Endothelial cell of umbilical vein (primary cell): ENCODE measurements at regions not wholly inside any gene's neighbourhood (a gene's known extent, or its start where the extent isn't known, plus 50 kb on each side); places are given as distances from the start of the nearest gene placed in this dataset.

Experiments used
- BruUV-seq: library from RNA; stranded (reverse); fragments of 400-500 nt; replicated peaks from 2 replicates; lab custom pipeline; 2021; lab: Mats Ljungman, UMichigan
- CTCF ChIA-PET: fragments of 300-600, 350-600 bp; sonication (Branson Sonifier 250); formaldehyde crosslinking; loops from one replicate; lab custom pipeline; 2021; ENCODE audit warnings: antibody characterized with exemption, inconsistent platforms; lab: Charles Lee
- POLR2A ChIA-PET: fragments of 300-600, 350-600 bp; sonication (Branson Sonifier 250); formaldehyde crosslinking; loops from one replicate; lab custom pipeline; 2021; ENCODE audit warnings: antibody characterized with exemption, inconsistent platforms; lab: Charles Lee
- DNase-seq: peaks from one replicate; pipeline ENCODE4 v3.0.0-alpha.2; 2011; ENCODE audit warnings: low read depth, low spot score
- FAIRE-seq: peaks from 2 replicates; lab custom pipeline; 2011; peaks lifted over from hg19 to GRCh38; lab: Jason Lieb, UNC
- H2AFZ ChIP-seq: 2 replicates; pipeline ENCODE4 v1.6.0; 2012; ENCODE audit warnings: low read depth, low read length, control low read depth, inconsistent platforms
- H3K27ac ChIP-seq: 2 replicates; pipeline ENCODE4 v1.5.1; 2011; ENCODE audit warnings: low read depth, mild to moderate bottlenecking, control low read depth, low read length, moderate library complexity; ENCODE audit not compliant: insufficient read depth
- H3K27me3 ChIP-seq, 2 experiments: 2 replicates each; pipeline versions ENCODE4 v1.6.0 to v1.6.1; 2011; ENCODE audit warnings: low read length in 2 of 2, mixed read lengths in 1 of 2; ENCODE audit not compliant: control insufficient read depth in 2 of 2, insufficient read depth in 2 of 2
- H3K36me3 ChIP-seq, 2 experiments: 2 replicates in 1 of 2; 3 replicates in 1 of 2; pipeline ENCODE4 v1.5.1; 2011; ENCODE audit warnings: low read length in 2 of 2, mild to moderate bottlenecking in 1 of 2, moderate library complexity in 1 of 2; ENCODE audit not compliant: control insufficient read depth in 2 of 2, insufficient read depth in 2 of 2; ENCODE audit errors: extremely low read depth in 1 of 2
- H3K4me1 ChIP-seq: 3 replicates; pipeline ENCODE4 v1.5.1; 2011; ENCODE audit warnings: mild to moderate bottlenecking, low read length; ENCODE audit not compliant: control insufficient read depth, insufficient read depth; ENCODE audit errors: extremely low read depth
- H3K4me2 ChIP-seq: 2 replicates; pipeline ENCODE4 v1.6.1; 2011; ENCODE audit warnings: low read length, control low read depth, mixed read lengths; ENCODE audit not compliant: insufficient read depth
- H3K4me3 ChIP-seq, 3 experiments: fragments of 200-600 bp in 1 of 3; sonication (generic), shearing (Covaris generic) in 1 of 3; replicated peaks in 1 of 3; 2 replicates each; pipeline ENCODE4 v1.5.1; 2011 to 2016; ENCODE audit warnings: control low read depth in 3 of 3, low read length in 3 of 3, mild to moderate bottlenecking in 2 of 3, inconsistent platforms in 1 of 3, low read depth in 1 of 3, moderate library complexity in 1 of 3; ENCODE audit not compliant: insufficient read depth in 1 of 3
- H3K79me2 ChIP-seq: 2 replicates; pipeline ENCODE4 v1.6.0; 2012; ENCODE audit warnings: low read length, inconsistent platforms; ENCODE audit not compliant: control insufficient read depth, insufficient read depth
- H3K9ac ChIP-seq: replicated peaks from 2 replicates; pipeline ENCODE3; 2011; ENCODE audit warnings: low read length, control low read depth; ENCODE audit not compliant: insufficient read depth; ENCODE audit errors: extremely low read depth
- H3K9me1 ChIP-seq: replicated peaks from 3 replicates; pipeline ENCODE4 v1.6.0; 2011; ENCODE audit warnings: mild to moderate bottlenecking, low read length; ENCODE audit not compliant: control insufficient read depth, insufficient read depth; ENCODE audit errors: extremely low read depth
- H3K9me3 ChIP-seq: replicated peaks from 2 replicates; pipeline ENCODE4 v1.5.1; 2012; ENCODE audit warnings: low read length, inconsistent platforms; ENCODE audit not compliant: control insufficient read depth, insufficient read depth
- H4K20me1 ChIP-seq: replicated peaks from 2 replicates; pipeline ENCODE3; 2011; ENCODE audit warnings: mild to moderate bottlenecking, low read length; ENCODE audit not compliant: control insufficient read depth, insufficient read depth; ENCODE audit errors: extremely low read depth
- CTCF ChIP-seq, 2 donors: IDR thresholded peaks; 1 replicate in 1 of 2; 2 replicates in 1 of 2; pipeline ENCODE4 v1.5.1; 2011; ENCODE audit warnings: low read length in 2 of 2, mild to moderate bottlenecking in 2 of 2, moderate library complexity in 2 of 2, control low read depth in 1 of 2, inconsistent platforms in 1 of 2, low read depth in 1 of 2; ENCODE audit not compliant: insufficient read depth in 1 of 2; ENCODE audit errors: extremely low read depth in 1 of 2
- FOS ChIP-seq: IDR thresholded peaks from 2 replicates; pipeline ENCODE4 v1.6.1; 2011; ENCODE audit warnings: mild to moderate bottlenecking, low read length, moderate library complexity, borderline replicate concordance; ENCODE audit not compliant: insufficient read depth
- GATA2 ChIP-seq: IDR thresholded peaks from 2 replicates; pipeline ENCODE4 v1.7.0; 2011; ENCODE audit warnings: low read depth, mild to moderate bottlenecking, moderate library complexity, mixed read lengths, low read length; ENCODE audit not compliant: insufficient read length, insufficient read depth
- JUN ChIP-seq: IDR thresholded peaks from 2 replicates; pipeline ENCODE4 v1.6.1; 2011; ENCODE audit warnings: borderline replicate concordance, low read depth; ENCODE audit not compliant: insufficient read length, insufficient read depth
- MYC ChIP-seq: IDR thresholded peaks from one replicate; pipeline ENCODE4 v1.6.1; 2011; ENCODE audit warnings: mild to moderate bottlenecking, low read depth, low read length
- POLR2A ChIP-seq: IDR thresholded peaks from 2 replicates; pipeline ENCODE4 v1.6.1; 2012; ENCODE audit warnings: low read depth, mild to moderate bottlenecking, control low read depth, low read length
- POLR2AphosphoS5 ChIP-seq: IDR thresholded peaks from 2 replicates; pipeline ENCODE4 v1.6.1; 2012; ENCODE audit warnings: low read depth, mild to moderate bottlenecking, control low read depth, low read length, moderate library complexity; ENCODE audit not compliant: insufficient read depth
- dilution Hi-C: fragments of 300-500 bp; cut with MboI; formaldehyde crosslinking; loops from one replicate; pipeline ENCODE4 v1.15.0; 2019; ENCODE audit warnings: low sequenced_read_pairs; ENCODE audit not compliant: extremely low pct_ligation_motif_present
- intact Hi-C: fragments of 100-400 bp; cut with micrococcal nuclease; formaldehyde crosslinking; loops from one replicate; pipeline ENCODE4 v1.10.0; 2022
- TF ChIP-seq, protein P1 (sequence below): IDR thresholded peaks from 2 replicates; pipeline ENCODE4 v1.6.1; 2011; ENCODE audit not compliant: insufficient read depth, insufficient read length

DNA sequence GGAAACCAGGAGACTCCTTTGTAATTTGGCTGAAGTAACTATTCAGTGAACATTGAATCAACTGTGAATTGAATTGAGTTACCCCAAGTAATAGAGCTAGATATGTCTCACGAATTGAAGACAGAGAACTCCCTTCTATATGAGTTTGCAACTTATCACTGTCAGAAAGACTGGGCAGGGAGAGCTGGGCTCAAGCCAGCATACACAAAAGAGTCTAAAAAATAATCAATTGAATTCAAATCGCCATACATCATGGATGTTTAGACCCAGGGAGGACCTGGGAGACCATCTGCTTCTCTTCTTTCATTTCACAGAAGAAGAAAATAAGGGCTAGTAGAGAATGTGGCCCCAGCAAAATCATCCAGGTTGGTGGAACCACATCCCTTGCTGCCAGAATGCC is 503.1 kb upstream of the AUTS2 start:
- no TSS peak for BruUV-seq
- Histone ChIP-seq H3K79me2 (no peaks in the 10 kb centered on the region), H3K4me1 (no peaks in the 10 kb centered on the region), H3K27ac (no peak overlapping the region), H3K9ac (no peak overlapping the region), H3K4me2 (no peak overlapping the region), H3K4me3 (no peak overlapping the region), H3K9me1 (no peaks in the 10 kb centered on the region), H3K36me3 (no peaks in the 10 kb centered on the region), H4K20me1 (no peaks in the 10 kb centered on the region), H3K9me3 (no peaks in the 10 kb centered on the region), H3K27me3 (no peaks in the 10 kb centered on the region), H2AFZ (no peak overlapping the region)
- FAIRE-seq, result no peak
- DNase-seq, result no peak
- intact Hi-C loops, result no loop called here
- POLR2A ChIA-PET, result no interaction called here
- dilution Hi-C loops, result no loop called here
- CTCF ChIA-PET, result no interaction called here
- TF ChIP-seq JUN (no peak), GATA2 (no peak), FOS (no peak), POLR2A (no peak), CTCF (IDR thresholded peaks at IDR 0.05; ENCODE audit: extremely low read depth in 1 of 2, insufficient read depth in 1 of 2, low read depth in 1 of 2, low read length in 2 of 2) (no peak)

- Histone ChIP-seq H3K9me3 (no peaks in the 10 kb centered on the region), H3K4me2 (no peak overlapping the region), H3K27ac (no peak overlapping the region), H2AFZ (no peak overlapping the region), H3K36me3 (no peaks in the 10 kb centered on the region), H3K9me1 (no peaks in the 10 kb centered on the region), H3K9ac (no peak overlapping the region), H4K20me1 (no peaks in the 10 kb centered on the region), H3K4me1 (no peaks in the 10 kb centered on the region), H3K27me3 (no peaks in the 10 kb centered on the region), H3K4me3 (no peak overlapping the region), H3K79me2 (no peaks in the 10 kb centered on the region)
- dilution Hi-C loops (no loop called here), intact Hi-C loops (no loop called here)
- TF ChIP-seq POLR2A (no peak), JUN (no peak), FOS (no peak), POLR2AphosphoS5 (no peak), MYC (no peak)
- TF ChIP-seq, protein P1, sequence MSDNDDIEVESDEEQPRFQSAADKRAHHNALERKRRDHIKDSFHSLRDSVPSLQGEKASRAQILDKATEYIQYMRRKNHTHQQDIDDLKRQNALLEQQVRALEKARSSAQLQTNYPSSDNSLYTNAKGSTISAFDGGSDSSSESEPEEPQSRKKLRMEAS, result no peak
- DNase-seq (no peak), FAIRE-seq (no peak)
- CTCF ChIA-PET, result no interaction called here
- POLR2A ChIA-PET, result no interaction called here
- no TSS peak for BruUV-seq
Measured at GRCh38 chr7:69095649-69096048, 502.6 kb upstream of the AUTS2 start.
